OCI-LY7 (cell line): ENCODE measurements at regions not wholly inside any gene's neighbourhood (a gene's known extent, or its start where the extent isn't known, plus 50 kb on each side); places are given as distances from the start of the nearest gene placed in this dataset.

ENCODE experiments used
- BruUV-seq: library from RNA; stranded (reverse); fragments of 400-500 nt; replicated peaks from 2 replicates; lab custom pipeline; 2021; lab: Mats Ljungman, UMichigan
- CTCF ChIA-PET: fragments of 300-600 bp; sonication (Branson Sonifier 250); formaldehyde crosslinking; loops from one replicate; lab custom pipeline; 2022; ENCODE audit warnings: antibody characterized with exemption; ENCODE audit not compliant: unreplicated experiment; lab: Charles Lee
- POLR2A ChIA-PET: fragments of 300-600 bp; sonication (Branson Sonifier 250); formaldehyde crosslinking; loops from one replicate; lab custom pipeline; 2022; ENCODE audit warnings: antibody characterized with exemption; lab: Charles Lee
- DNase-seq: peaks from one replicate; pipeline ENCODE4 v3.0.0-alpha.2; 2015; ENCODE audit warnings: low spot score
- H2AFZ ChIP-seq: fragments of 200-600 bp; sonication (generic), shearing (Covaris generic); 2 replicates; pipeline ENCODE4 v1.6.1; 2014; ENCODE audit warnings: mild to moderate bottlenecking, antibody characterized with exemption, low read length, moderate library complexity
- H3K27ac ChIP-seq: fragments of 200-600 bp; sonication (generic); 2 replicates; pipeline ENCODE4 v1.5.1; 2014; ENCODE audit warnings: mixed run types, low read depth, mild to moderate bottlenecking, moderate library complexity, low read length, inconsistent platforms; ENCODE audit not compliant: poor library complexity, severe bottlenecking
- H3K36me3 ChIP-seq: fragments of 200-600 bp; sonication (generic); 2 replicates; pipeline ENCODE4 v1.6.1; 2014; ENCODE audit warnings: mild to moderate bottlenecking, antibody characterized with exemption, low read length, moderate library complexity, mixed read lengths; ENCODE audit not compliant: insufficient read depth
- H3K4me1 ChIP-seq: fragments of 200-600 bp; sonication (generic); 2 replicates; pipeline ENCODE4 v1.5.1; 2014; ENCODE audit warnings: mild to moderate bottlenecking, low read length; ENCODE audit not compliant: insufficient read depth, poor library complexity, severe bottlenecking
- H3K4me2 ChIP-seq: fragments of 200-600 bp; sonication (generic); 2 replicates; pipeline ENCODE4 v1.6.1; 2014; ENCODE audit warnings: mild to moderate bottlenecking, low read length
- H3K4me3 ChIP-seq: fragments of 200-600 bp; sonication (generic); 2 replicates; pipeline ENCODE4 v1.5.1; 2014; ENCODE audit warnings: mild to moderate bottlenecking, low read depth, low read length; ENCODE audit not compliant: poor library complexity, severe bottlenecking
- H3K79me2 ChIP-seq: fragments of 200-600 bp; sonication (generic); 2 replicates; pipeline ENCODE4 v1.6.1; 2016; ENCODE audit warnings: low read depth, mild to moderate bottlenecking, low read length, moderate library complexity, mixed read lengths; ENCODE audit not compliant: insufficient read depth
- H3K9me2 ChIP-seq: fragments of 200-600 bp; sonication (generic); 2 replicates; pipeline ENCODE4 v1.6.1; 2016; ENCODE audit warnings: mild to moderate bottlenecking, low read length, mixed read lengths; ENCODE audit not compliant: insufficient read depth
- H3K9me3 ChIP-seq: fragments of 200-600 bp; sonication (generic); 2 replicates; pipeline ENCODE4 v1.6.1; 2014; ENCODE audit warnings: mild to moderate bottlenecking, mixed run types, low read length, mixed read lengths
- H4K20me1 ChIP-seq: fragments of 200-600 bp; sonication (generic); 2 replicates; pipeline ENCODE4 v1.6.1; 2014; ENCODE audit warnings: mild to moderate bottlenecking, antibody characterized with exemption, low read length, moderate library complexity, mixed read lengths; ENCODE audit not compliant: insufficient read depth
- CTCF ChIP-seq: fragments of 200-600 bp; sonication (generic); conservative IDR thresholded peaks from 2 replicates; pipeline ENCODE4 v1.5.1; 2014; ENCODE audit warnings: mild to moderate bottlenecking, antibody characterized with exemption, low read length, moderate library complexity, mixed read lengths
- EZH2phosphoT487 ChIP-seq: fragments of 200-600 bp; sonication (generic); IDR thresholded peaks from 2 replicates; pipeline ENCODE4 v1.6.1; 2018; ENCODE audit warnings: low read depth, borderline replicate concordance, mild to moderate bottlenecking, mixed run types, antibody characterized with exemption, low read length, moderate library complexity, mixed read lengths
- intact Hi-C: fragments of 100-400 bp; cut with micrococcal nuclease; formaldehyde crosslinking; loops from one replicate; pipeline ENCODE4 v1.10.0; 2022; ENCODE audit not compliant: unreplicated experiment

DNA sequence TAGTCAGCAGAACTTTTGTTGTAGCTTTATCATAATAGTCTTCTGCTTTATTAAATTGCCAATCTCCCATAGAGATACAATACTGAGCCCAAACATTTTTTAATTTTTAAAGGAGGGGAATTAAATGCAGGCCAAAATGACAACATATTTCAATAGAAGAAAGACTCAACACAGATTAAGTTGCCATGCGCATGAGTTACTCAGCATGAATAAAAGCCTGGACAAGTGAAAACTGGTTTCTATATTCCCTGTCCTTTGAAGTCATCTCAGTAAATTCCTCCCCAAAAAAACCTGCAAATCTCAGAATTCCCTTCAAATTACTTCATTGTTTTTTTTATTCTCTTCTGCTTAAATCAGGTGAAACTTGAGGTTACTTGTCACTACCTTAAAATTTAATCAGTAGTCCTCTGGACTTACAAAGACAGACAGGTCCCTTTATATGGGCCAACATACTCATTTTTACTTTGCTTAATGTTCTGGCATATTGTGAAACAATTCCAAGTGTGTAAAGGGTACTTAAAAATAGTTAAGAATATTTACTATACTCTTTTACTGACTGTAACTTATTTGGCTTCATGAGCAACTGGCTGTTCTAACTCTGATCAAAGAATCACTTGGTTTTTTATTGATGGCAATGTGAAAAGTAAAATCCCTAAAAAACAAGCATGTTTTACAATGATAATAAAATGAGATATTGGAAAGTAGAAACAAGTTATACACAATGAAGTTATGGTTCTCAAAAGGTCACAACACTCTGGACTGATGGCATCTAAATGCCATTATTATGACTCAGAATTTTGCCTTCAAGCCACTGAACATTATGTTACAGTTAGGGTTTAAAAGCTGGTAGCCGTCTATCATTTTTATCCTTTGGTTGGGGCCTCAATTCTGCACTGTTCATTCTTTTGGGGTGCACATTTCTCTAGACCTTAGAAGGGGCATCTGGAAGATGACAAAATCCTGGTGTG lies 49.9 kb upstream of the COL21A1 start:
- no TSS peak for BruUV-seq
- Histone ChIP-seq H3K9me3 (no peaks in the 10 kb centered on the region), H3K36me3 (no peaks in the 10 kb centered on the region), H3K79me2 (no peaks in the 10 kb centered on the region), H3K4me1 (no peaks in the 10 kb centered on the region), H4K20me1 (no peaks in the 10 kb centered on the region), H3K4me3 (no peak overlapping the region), H3K9me2 (no peaks in the 10 kb centered on the region), H2AFZ (no peak overlapping the region), H3K27ac (no peak overlapping the region), H3K4me2 (no peak overlapping the region)
- DNase-seq = no peak
- CTCF ChIA-PET = no interaction called here
- POLR2A ChIA-PET = interaction anchor here (0.6 kb wide), 1 partner anchor 59 kb away, joined by 3 read pairs; no protein-coding TSS in a partner anchor
- intact Hi-C loops = no loop called here
- TF ChIP-seq EZH2phosphoT487 (no peak), CTCF (no peak)
